ENCODE measurements at regions not wholly inside any gene's neighbourhood (a gene's known extent, or its start where the extent isn't known, plus 50 kb on each side); places are given as distances from the start of the nearest gene placed in this dataset.
A peak's percentile ranks its signal among the peaks of the same experiment; 100 is the strongest.

DNA sequence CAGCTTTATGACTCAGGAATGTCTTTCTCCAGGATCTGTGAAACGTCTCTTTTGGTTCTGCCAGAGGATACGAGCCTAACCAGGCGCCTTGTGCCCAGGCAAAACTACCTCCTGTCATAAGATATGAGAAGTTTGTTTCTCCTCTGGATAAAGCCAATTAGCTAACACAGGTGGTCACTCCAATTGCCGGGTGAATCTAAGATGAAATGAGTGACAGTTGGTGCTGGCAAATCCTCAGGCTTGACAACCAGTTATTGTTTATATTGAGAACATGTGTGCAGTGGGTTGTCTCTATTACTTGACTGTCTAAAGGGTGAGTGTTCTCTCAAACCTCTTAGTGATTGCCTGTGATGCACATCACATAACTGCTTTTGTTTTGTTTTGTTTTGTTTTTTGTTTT, 449.1 kb downstream of the XPNPEP1 start:
- DNase-seq, result no peak

DNA sequence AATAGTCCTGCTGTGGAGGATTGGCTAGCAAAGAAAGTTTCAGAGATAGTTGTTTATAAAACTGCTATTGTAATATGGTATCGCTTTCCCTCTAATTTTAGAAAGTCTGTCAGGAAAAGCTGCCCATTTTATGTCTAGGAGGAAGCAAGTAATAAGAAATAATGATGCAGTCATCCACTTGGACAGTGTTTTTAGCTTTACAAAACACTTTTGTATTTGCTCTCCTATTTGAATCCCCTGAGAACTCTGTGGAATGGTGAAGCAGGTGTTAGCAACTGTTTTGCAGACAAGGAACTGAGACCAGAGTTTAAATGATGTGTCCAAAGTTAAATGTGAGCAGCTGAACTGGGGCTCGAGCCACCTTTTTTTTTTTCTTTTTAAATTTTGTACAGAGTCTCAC, 455.8 kb downstream of the XPNPEP1 start:
- no peak for DNase-seq

DNA sequence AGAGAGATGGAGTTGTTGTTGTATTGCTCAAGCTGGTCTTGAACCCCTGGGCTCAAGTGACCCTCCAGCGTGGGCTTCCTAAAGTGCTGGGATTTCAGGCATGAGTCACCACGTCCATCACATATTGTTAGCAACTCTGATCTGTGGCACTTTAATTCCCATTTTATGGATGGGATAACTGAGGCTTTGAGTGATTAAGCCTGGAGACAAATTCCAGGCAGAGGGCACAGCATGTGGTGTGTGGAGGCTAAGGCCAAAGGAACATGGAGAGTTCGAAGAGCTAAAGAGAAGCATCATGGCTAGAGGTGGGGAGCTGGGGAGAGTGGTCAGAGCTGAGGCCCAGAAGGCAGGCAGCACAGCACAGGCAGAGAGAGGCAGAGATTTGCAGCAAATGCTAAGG, 458.4 kb downstream of the XPNPEP1 start:
- no peak for DNase-seq

DNA sequence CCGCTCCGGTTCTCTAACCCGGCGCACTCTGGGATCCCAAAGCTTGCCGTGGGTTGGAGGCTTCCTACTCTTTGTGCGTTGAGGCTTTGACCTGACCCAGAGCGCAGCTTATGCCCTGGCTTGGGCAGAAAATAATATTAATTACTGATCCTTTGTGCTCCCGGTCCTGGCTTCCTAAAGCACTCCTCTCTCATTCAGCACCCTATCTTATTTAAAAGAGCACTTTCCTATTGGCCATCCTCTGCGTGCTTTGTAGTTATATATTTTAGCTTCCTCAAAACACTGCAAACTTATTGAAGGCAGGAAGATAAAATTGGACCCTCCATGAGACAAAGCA, 466.0 kb downstream of the XPNPEP1 start:
- DNase-seq, result no peak

DNA sequence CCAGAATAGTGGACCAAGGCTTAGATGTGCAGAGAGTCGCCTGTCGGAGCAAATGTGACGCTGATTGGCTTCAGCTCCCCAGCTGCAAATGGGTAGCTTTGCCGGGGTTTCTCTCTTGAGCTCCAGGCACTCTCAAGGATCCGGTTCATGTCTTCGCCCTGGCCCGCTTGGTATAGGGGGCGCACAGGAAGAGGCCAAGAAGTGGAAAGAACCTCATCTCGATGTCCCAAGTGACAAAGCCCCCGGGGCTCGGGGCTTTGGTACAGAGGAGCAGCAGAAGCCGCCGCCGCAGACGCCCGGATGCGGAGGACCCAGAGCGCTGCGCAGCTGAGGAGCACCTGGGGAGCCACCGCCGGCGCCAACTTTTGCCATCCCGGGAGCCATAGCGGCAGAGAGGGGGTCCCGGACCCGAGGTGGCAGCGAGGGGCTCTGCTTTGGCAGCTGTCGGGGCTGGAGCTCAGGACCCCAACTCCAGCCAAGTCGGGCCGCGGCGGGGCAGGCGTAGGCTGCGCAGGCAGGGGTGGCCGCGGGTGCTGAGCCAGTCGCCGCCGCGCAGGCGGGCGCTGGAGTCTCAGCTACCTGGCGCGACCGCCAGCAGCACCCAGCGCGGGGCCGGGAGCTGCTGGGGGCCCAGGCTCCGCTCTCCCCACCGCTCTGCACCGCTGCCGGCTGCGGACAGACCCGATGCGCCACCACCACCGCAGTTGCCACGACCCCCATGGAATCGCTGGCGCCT, 466.6 kb downstream of the XPNPEP1 start:
- DNase-seq, result no peak

DNA sequence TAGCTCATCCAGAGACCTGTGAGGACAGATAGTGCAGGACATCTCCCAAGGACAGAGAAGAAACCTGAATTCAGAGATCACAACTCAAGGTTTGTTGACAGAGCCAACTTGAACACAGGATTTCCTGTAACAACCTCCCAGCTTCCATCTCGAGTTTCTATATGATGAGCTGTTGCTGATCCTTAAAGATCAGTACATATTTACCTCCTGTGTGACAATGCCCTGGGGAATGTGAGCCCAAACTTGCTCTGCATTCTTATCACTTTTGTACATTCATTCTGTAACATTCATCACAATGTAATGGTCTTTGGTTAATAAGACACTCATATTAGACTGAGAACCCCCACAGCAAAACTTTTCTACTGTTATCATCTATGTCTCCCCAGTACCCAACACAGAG, 468.6 kb downstream of the XPNPEP1 start:
- no peak for DNase-seq

DNA sequence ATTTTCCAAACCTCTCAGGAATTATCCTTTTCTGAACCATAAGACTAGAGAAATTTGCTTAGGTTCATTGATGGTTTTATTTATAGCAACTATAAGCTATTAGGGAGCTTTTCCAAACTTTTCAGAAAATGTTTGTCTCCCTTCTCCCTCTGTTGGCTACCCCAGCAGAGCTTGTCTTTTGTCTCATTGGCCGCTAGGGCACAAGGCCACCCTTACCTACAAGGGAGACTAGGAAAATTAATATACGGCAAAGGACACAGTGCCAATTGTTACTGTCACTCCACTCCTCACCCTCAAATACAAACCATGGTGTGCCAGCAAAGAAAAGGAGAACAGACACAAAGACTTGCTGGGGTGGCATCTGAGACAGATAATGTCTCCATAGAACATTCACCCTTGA, 471.4 kb downstream of the XPNPEP1 start:
- no peak for DNase-seq

DNA sequence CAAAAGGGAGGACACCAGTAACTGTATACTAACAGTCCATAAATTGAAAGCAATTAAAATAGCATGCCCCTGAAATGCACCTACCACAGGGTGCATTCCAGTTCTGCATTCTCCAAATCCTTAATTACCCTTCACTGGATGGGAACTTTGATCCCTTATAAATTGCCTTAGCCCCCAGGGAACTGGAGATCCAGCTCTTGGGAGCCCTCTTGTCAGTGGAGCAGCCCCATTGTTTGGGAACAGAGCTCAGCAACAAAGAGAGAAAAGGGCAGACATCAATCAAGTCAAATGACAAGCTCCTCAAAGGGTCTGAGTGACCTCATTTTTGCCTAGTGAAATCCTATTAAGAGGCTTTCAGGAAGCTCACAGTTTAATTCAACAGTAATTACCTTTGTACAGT, 472.6 kb downstream of the XPNPEP1 start:
- DNase-seq, result no peak

DNA sequence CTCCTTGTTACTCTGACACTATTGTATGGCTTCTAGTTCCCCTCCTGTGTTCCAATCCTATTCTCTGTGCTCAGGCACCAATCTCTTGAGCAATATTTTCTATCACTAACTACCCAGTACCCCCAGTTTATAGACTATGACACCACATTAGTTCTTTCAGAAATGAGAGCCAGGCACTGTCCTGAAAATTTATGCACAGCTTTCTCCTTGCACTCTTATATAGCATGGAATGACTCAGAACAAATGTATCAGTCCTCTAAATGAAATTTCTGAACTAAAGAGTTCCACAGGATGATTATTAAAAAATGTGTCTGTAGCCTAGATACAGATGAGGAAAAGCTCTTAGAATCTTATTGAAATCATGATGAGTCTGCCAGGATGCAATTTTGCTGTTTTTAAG, 489.9 kb downstream of the XPNPEP1 start:
- DNase-seq, result no peak

DNA sequence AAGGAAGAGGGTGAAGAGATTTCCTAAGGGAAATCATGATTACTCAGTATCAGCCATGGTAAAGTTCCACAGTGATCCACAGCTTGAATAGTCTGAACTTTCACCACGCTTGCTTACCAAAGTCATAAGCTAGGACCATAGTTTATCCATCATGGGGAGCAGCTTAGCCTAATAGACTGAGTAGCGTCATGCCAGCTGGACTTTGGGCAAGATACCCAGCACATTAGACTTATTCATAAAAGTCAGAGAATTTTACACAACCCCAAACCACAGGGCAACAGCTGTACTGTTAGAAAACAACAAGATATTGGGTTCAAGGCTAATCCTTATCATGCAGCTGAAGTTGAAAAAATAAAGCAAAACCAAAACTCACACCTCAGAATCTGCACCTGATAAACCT, 491.0 kb downstream of the XPNPEP1 start:
- DNase-seq, result no peak

DNA sequence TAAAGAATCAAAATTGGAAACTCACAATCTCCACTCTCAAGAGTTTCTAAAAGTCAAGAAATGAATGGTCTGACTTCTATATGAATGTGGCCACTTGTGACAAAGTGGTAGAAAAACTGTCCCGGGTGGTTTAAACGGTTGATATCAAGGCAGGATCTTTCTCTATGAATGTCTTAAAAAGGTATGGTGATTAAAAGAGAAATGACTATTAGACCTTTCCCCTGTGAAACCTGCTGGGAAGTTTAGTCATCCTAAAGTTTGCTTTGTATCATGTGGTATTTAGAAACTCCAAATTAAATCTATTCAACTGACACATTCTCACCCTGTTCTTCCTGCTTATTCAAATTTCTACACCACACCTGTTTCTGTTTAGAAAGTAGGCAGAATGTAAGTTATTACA, 492.5 kb downstream of the XPNPEP1 start:
- no peak for DNase-seq

DNA sequence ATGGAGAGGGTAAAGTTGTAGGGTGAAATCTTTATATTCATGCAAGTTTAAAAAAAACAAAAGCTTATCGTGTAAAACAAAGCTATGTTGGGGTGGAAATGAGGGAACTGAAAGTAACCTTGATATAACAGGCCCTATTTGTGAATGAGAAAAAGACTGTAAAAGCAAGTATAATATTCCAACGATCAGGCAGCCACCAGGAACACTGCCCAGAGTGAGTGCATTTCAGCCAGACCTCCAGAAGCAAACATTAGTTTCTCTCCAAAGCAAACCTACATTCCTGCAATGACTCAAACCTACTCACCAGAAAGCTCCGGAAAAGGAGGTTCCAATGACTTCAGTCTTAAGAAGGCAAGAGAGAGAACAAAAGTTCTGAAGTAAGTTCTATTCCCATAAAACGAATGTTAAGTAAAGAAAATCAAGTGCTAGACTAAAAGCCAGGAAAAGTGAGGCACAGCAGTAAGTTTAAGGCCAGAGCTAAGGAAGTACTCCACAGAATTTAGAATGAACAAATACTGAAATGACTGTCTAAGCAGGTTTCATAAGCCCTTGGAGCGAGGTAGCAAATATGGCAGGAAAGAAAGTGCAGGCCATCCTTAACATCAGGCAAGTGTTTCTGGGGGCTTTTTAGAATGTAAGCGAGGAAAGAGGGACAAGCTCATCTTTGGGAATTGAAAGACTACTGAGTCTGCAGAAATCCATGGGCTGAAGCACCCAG, 493.1 kb downstream of the XPNPEP1 start:
- DNase-seq, result peak; percentile 63

DNA sequence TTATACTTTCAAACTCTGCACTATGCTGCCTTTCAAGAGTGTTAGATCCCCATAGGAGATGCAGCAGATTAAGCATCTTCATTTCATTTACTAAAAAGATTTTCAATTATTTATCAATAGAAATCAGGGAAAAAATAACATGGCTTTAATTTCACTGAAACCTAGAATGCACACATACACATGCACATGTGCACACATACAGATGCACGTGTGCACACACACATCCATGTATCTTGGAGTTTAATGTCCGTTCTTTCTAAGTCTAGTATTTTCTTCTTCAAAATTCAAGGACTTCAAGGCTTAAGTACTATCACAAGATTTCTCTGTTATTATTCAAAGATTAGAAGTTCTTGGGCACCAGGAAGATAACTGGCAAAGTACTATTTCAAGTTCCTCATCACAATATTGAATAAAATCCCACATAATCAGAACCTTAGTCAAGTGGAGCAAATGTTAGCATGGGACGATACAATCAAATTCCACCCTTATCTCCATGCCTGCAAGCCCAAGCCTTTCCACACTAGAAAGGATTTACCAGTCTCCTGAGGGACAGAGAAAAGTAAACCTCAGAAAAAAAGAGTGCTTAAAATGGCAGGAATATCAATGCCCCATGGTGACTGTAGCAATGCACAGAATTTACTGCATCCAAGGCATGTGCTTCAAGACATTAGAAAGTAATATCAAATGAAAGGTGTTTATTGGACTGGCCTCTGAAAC, 494.4 kb downstream of the XPNPEP1 start:
- DNase-seq, result no peak

DNA sequence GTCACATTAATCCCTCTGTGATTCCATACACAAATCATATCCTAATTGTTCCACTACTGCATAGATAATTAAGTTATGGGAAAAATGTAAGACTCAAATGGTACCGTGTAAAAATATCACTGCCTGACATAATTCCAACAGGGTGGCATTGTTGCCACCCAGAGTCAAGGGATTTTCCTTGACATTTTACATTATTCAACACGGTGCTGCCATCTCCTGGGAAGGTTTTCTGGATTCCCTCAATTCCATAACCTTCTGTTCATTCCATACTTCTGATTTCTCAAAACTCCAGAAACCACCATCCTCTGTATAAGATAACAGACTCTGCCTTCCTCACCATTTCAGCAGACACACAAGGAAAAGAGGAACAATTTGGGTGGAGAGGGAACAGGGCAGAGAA, 495.9 kb downstream of the XPNPEP1 start:
- DNase-seq, result no peak

DNA sequence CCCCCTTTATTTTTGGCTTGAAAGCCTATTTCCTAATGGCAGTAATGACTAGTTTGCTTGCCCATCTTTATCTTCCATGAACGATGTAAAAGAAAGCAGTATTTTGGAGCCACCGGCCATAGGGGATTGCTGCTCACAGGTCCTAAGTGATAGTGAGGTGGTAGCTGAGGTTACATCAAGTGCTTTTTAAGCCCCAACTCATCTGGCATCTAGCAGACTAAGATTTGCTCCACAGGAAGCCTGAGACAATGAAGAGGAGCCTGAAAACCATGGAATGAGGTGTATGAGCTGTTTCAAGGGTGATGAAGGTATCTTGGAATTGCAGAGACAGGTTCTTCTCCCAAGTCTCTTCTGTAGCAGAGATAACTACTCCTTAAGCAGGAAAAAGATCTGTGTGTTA, 496.3 kb downstream of the XPNPEP1 start:
- no peak for DNase-seq

DNA sequence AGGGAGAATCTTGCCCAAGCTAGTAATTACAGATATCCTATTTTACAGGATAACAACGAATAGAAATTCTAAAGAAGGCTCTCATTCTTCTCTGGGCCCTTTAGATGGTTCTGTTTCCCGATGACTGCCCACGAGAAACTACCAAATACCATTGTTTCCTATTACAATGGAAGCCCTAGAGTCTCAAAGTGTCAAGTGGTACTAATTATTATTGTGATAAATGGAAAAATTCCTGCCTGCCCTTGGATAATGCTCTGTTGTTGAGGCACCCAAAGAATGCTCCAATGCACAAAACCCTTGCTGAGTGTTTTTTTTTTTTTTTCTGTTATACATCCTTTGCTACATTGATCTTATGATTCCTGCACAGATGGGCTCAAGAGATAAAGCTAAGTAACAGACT, 504.5 kb downstream of the XPNPEP1 start:
- DNase-seq, result no peak

DNA sequence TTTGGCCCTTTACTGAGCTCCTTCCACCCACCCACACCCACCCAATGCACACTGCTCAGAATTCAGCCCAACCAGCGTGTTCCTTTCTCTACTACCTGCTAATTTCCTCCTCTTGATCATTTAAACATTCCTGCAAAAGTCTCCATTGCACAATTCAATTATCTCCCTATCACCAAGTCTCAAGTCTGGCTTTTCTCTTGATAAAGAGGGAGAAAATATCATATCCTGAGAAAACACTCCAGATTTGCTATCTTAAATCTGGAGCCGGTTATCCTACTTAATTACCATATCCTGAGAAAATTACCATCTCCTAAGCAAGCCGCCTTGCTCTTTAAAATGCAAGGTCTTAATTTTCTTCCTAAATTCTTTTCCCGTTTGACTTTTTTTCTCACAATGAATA, 505.5 kb downstream of the XPNPEP1 start:
- no peak for DNase-seq

DNA sequence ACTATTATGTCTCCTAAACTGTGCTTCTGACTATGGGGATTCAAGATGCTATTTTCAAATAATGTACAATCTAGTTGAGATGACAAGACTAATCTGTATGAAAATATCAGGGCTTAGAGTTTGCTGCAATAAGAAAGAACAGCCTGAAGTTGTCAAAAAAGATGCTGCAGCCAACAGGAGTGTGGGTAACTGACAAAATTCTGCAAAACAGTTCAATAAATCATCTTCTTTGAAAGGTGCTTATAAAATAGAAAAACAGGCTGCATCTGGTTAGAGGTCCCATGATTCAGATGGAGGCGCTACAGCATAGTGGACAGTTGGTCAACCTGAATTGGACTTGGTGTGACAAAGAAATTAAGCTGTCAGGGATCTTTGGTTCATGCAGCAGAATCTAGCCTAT, 511.0 kb downstream of the XPNPEP1 start:
- DNase-seq, result no peak

DNA sequence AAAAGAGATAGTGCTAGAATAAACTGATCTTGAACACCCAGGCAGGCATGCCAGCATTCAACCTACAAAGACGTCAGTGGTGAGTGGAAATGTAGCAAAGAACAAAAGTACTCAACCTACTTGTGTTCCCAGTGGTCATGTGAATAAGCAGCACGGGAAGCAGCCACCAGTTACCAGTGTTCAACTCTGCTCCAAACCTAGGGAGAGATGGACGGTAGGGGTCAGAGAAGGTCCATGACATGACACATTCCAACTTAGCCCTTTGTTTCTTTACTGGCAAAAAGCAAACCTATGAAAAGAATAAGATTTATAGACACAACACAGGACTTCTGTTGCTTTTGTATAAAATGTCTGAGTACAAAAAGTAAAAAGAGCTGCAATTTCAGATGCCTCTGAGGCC, 511.4 kb downstream of the XPNPEP1 start:
- DNase-seq, result no peak

DNA sequence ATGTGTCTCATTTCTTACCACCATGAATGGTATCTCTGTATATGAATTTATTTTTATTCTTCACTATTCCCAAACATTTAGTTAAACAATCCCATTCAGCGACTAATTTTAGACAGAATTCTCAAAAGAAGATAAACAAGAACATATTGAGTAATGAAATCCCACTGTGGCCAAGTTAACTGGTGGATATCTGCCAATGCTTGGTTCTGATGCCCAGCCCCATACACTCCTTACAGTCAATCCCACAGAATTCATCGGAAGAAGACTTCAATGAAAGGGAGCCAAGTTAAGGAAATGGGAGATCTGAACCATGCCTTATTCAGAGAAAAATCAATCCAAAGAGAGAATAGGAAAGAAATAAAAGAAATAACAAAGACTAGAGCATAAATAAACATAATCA, 518.0 kb downstream of the XPNPEP1 start:
- DNase-seq, result no peak

DNA sequence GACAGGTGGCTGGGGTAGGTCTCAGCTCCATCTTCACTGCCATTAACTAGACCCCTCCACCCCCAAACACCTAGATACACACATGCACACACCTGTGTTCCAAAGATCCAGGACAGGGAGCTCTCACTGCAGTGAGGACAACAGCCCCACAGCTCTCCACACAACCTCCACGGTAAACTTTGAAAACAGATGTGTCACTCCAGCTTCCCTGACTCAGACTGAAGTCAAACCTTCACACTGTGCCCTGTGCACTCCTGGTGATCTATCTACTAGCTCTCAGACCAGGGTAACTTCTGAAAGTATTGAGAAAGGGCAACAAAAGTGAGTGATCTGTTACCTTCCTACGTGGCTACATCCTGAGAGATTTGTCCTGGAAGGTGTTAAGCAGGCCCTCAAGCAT, 519.8 kb downstream of the XPNPEP1 start:
- no peak for DNase-seq

DNA sequence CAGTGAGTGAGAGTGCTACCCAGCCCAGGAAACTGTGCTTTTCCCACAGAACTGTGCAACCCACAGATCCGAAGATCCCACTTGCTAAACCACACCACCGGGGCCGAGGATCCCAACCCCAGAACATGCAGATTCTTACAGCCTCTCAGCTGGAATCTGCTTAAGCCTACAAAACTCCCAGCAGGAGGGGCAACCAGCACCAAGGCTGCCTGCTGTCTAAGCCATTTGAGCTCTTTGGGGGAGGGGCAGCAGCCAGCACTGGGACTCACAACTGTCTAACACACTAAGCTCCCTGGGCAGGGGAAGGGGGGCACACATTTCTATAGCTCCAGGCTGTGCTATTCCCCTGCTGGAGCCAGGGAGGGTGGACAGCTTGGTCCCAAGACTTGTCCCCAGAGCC, 529.9 kb downstream of the XPNPEP1 start:
- no peak for DNase-seq

DNA sequence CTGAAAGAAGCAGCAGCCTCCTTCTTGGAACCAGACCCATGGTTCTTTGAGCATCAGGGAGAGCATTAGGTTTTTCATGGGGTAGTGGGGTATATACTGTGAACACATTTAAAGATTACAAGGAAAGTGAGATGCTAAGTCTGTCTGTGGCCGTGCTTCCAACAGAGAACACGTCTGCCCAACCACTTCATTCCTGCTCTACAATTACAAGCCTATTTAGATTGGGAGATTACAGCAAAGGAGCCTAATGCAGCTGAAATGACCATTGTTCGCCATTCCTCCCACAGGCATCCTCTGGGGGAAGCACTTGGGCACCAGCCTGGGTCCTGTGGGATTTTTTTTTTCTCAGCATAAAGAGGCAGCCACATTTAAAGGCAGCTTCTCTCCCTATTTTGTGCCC, 536.4 kb downstream of the XPNPEP1 start:
- DNase-seq, result no peak

DNA sequence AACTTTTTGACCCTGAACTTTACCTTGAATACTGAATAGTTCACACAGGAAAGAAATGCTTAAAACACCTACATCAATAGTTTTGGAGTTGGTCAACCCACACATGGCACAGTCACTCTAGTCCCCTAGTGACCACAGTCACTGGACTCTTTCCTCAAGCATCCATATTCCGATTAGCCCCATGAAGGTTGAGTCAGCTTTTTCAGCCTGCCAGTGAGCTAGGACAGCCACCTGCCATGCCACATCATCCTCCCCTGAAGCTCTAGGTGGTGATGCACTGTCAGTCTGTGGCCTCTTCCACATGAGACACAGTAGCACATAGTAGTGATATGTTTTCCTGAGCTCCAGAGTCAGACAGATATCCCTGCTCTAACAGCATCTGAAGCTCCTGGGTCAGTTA, 537.2 kb downstream of the XPNPEP1 start:
- no peak for DNase-seq

Measured in femur (tissue), 1 donor.